ENCODE measurements at regions not wholly inside any gene's neighbourhood (a gene's known extent, or its start where the extent isn't known, plus 50 kb on each side); places are given as distances from the start of the nearest gene placed in this dataset.

DNA sequence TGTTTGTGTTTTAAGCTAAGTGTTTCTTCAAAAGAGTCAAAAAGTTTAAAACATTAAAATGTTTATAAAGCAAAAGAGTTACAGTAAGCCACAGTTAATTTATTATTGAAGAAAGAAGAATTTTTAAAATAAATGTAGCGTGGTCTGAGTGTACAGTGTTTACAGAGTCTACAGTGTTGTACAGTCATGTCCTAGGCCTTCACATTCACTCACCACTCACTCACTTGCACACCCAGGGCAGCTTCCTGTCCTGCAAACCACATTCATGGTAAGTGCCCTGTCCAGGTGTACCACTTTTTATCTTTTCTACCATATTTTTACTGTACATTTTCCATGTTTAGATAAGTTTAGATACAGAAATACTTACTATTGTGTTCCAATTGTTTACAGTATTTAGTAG, 239.7 kb upstream of the AGA start:
- TF ChIP-seq, protein P1, sequence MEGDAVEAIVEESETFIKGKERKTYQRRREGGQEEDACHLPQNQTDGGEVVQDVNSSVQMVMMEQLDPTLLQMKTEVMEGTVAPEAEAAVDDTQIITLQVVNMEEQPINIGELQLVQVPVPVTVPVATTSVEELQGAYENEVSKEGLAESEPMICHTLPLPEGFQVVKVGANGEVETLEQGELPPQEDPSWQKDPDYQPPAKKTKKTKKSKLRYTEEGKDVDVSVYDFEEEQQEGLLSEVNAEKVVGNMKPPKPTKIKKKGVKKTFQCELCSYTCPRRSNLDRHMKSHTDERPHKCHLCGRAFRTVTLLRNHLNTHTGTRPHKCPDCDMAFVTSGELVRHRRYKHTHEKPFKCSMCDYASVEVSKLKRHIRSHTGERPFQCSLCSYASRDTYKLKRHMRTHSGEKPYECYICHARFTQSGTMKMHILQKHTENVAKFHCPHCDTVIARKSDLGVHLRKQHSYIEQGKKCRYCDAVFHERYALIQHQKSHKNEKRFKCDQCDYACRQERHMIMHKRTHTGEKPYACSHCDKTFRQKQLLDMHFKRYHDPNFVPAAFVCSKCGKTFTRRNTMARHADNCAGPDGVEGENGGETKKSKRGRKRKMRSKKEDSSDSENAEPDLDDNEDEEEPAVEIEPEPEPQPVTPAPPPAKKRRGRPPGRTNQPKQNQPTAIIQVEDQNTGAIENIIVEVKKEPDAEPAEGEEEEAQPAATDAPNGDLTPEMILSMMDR (IDR thresholded peaks at IDR 0.05; ENCODE audit: low read length): no peak
- TF ChIP-seq EZH2 (optimal IDR thresholded peaks at IDR 0.05; ENCODE audit: low read depth, low read length): no peak

Measured in MM.1S (cell line).